NB4 (cell line): ENCODE measurements at regions not wholly inside any gene's neighbourhood (a gene's known extent, or its start where the extent isn't known, plus 50 kb on each side); places are given as distances from the start of the nearest gene placed in this dataset.
"Not testable (repeated sequence)": the region's sequence is repeated elsewhere in the genome, so short reads cannot be mapped to it uniquely, and the experiment has no call there.

Source experiments
- CTCF ChIP-seq: IDR thresholded peaks from one replicate; pipeline ENCODE4 v1.5.1; 2012; ENCODE audit warnings: low read depth, low read length
- MAX ChIP-seq: IDR thresholded peaks from 2 replicates; pipeline ENCODE4 v1.6.1; 2011; ENCODE audit warnings: low read depth, low read length
- MYC ChIP-seq: IDR thresholded peaks from 2 replicates; pipeline ENCODE4 v1.6.1; 2011; ENCODE audit warnings: low read depth, low read length
- POLR2A ChIP-seq: IDR thresholded peaks from 2 replicates; pipeline ENCODE4 v1.6.1; 2011; ENCODE audit warnings: mild to moderate bottlenecking; ENCODE audit not compliant: insufficient read length; ENCODE audit errors: extremely low read depth

GRCh38 chr3:198173929-198174574 lies 214.0 kb downstream of the LMLN start:
- TF ChIP-seq CTCF, POLR2A, MAX, MYC: not testable (repeated sequence)
